ENCODE measurements at regions not wholly inside any gene's neighbourhood (a gene's known extent, or its start where the extent isn't known, plus 50 kb on each side); places are given as distances from the start of the nearest gene placed in this dataset.
"Not testable (repeated sequence)": the region's sequence is repeated elsewhere in the genome, so short reads cannot be mapped to it uniquely, and the experiment has no call there.

GRCh38 chr7:57060506-57060905 is 71.7 kb downstream of the ZNF479 start:
- not testable (repeated sequence) for H3K4me2 ChIP-seq, H3K9ac ChIP-seq, H3K36me3 ChIP-seq, H3K4me3 ChIP-seq, H4K20me1 ChIP-seq, H3K4me1 ChIP-seq, H3K27ac ChIP-seq, H3K27me3 ChIP-seq
- H3K9me3 ChIP-seq, result peaks cover 14% of the 10 kb centered on the region; the same call in 1 of the 2 replicates

DNA sequence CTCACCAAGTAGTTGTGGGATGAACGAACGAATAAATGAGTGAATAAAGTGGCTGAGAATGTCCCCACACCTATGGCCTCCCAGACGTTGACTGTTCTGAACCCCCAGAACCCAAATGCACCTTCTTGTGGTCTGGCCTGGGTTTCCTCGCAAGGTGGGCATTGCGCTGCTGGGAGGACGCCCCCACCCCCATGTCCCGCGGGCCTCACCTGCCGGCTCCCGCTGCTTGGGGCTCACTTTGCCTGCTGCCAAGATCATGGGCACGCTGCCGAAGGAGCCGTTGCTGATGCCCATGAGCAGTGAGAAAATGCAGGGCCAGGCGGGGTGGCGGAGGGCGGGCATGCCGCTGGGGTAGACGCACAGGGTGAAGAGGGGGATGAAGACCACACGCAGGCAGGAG is 115.9 kb downstream of the ZNF479 start:
- H3K36me3 ChIP-seq, H4K20me1 ChIP-seq, H3K4me1 ChIP-seq, H3K4me3 ChIP-seq, H3K4me2 ChIP-seq, H3K9me3 ChIP-seq, H3K27ac ChIP-seq, H3K9ac ChIP-seq, H3K27me3 ChIP-seq: not testable (repeated sequence)

GRCh38 chr7:57013707-57014106 is 118.5 kb downstream of the ZNF479 start:
- H3K4me1 ChIP-seq, result not testable (repeated sequence)

DNA sequence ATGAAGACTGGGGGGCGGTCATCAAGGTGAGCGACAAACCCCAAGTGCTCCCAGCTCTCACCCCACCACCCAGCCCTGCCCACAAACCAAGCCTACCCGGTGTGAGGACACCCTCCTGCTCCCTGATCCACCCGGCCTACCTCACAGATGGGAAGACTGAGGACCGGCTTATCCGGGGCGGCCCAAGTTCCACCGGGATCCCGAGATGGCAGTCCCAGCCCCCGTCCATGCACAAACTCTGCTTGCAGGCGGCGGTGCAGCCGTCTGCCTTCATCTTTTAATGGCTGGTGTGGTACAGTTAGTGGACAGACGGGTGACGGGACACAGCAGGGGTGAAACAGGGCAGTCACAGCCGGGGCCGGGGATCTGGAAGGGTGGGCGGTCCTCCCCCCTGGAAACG is 119.3 kb downstream of the ZNF479 start:
- not testable (repeated sequence) for H4K20me1 ChIP-seq, H3K36me3 ChIP-seq, H3K4me3 ChIP-seq, H3K9ac ChIP-seq, H3K4me2 ChIP-seq, H3K4me1 ChIP-seq, H3K9me3 ChIP-seq, H3K27me3 ChIP-seq, H3K27ac ChIP-seq

More at GRCh38 chr7:57013707-57014106, 118.5 kb downstream of the ZNF479 start:
- not testable (repeated sequence) for H3K9ac ChIP-seq, H3K27ac ChIP-seq, H3K4me3 ChIP-seq, H3K9me3 ChIP-seq, H3K36me3 ChIP-seq, H3K4me2 ChIP-seq, H4K20me1 ChIP-seq, H3K27me3 ChIP-seq

GRCh38 chr7:57009230-57009629 is 123.0 kb downstream of the ZNF479 start:
- H4K20me1 ChIP-seq, H3K36me3 ChIP-seq, H3K4me1 ChIP-seq, H3K9ac ChIP-seq, H3K27ac ChIP-seq, H3K27me3 ChIP-seq, H3K4me3 ChIP-seq, H3K9me3 ChIP-seq, H3K4me2 ChIP-seq: not testable (repeated sequence)

- not testable (repeated sequence) for H3K9ac ChIP-seq, H4K20me1 ChIP-seq, H3K4me1 ChIP-seq, H3K36me3 ChIP-seq, H3K4me3 ChIP-seq, H3K27ac ChIP-seq, H3K4me2 ChIP-seq, H3K9me3 ChIP-seq, H3K27me3 ChIP-seq
Measured at GRCh38 chr7:57005974-57006373, 126.3 kb downstream of the ZNF479 start.

- not testable (repeated sequence) for H3K4me3 ChIP-seq, H3K27ac ChIP-seq, H3K4me2 ChIP-seq, H3K27me3 ChIP-seq, H4K20me1 ChIP-seq, H3K36me3 ChIP-seq, H3K9ac ChIP-seq, H3K4me1 ChIP-seq
- H3K9me3 ChIP-seq, result peaks cover 13% of the 10 kb centered on the region; the same call in 1 of the 2 replicates
Measured at GRCh38 chr7:57003821-57004220, 128.4 kb downstream of the ZNF479 start.

GRCh38 chr7:57001926-57002325 is 130.3 kb downstream of the ZNF479 start:
- not testable (repeated sequence) for H4K20me1 ChIP-seq, H3K4me2 ChIP-seq, H3K27me3 ChIP-seq, H3K36me3 ChIP-seq, H3K27ac ChIP-seq, H3K4me1 ChIP-seq, H3K9ac ChIP-seq, H3K4me3 ChIP-seq
- H3K9me3 ChIP-seq, result peaks cover 12% of the 10 kb centered on the region; the same call in 1 of the 2 replicates

DNA sequence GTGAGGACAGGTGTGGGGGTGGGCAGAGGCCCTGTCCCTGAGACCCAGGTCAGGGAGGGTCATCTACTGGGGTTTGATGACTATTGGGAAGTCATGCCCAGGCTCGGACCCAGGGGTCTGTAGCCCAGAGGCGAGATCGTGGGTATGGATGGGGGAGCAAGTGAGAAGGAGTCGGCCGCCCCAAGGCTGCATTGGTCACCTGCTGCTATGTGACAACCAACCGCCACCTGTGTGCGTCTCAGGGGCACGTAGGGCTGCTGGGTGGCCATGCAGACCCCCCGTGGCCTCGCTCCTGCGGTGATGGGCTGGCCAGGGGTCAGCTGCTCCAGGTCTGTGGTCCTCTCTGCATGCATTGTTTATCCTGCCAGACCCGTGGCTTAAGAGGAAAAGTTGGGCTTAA is 138.5 kb downstream of the ZNF479 start:
- not testable (repeated sequence) for H3K36me3 ChIP-seq, H3K4me2 ChIP-seq, H3K4me1 ChIP-seq, H3K9ac ChIP-seq, H4K20me1 ChIP-seq, H3K4me3 ChIP-seq, H3K27me3 ChIP-seq, H3K27ac ChIP-seq
- peaks cover 12% of the 10 kb centered on the region; the same call in 1 of the 2 replicates for H3K9me3 ChIP-seq

DNA sequence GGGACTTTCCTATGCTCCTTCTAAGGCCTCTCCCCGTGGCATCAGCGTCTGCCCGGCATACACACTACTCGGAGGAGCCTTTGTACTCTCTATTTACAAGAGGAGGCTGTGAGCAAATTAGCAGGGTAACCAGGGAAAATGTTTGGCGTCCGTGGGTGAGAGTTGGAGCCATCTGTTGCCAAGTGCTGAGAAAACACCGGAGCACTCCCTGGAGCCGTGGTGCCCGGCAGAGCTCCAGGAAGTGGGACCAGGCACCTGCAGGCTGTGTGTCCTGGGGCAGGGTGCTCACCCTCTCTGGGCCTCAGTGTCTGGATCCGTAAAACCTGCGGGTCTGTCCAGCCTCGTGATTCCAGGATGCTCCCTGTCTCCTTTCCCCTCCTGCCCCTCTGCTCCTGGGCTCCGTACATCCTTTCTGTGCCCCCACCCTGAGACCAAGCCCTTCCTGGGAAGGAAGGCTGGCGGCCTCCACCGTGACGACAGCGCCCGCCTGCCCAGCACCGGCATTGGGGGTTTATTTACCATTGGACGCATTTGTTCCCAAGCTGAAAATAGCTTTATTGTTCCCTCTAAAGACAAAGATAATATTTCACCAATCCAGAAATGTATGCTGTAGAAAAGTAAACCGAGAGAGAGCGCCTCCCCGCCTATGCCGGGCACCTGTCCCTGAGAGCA is 174.4 kb downstream of the ZNF479 start:
- not testable (repeated sequence) for H3K4me1 ChIP-seq, H3K9me3 ChIP-seq, H3K9ac ChIP-seq, H3K36me3 ChIP-seq, H3K27ac ChIP-seq, H3K4me2 ChIP-seq, H3K4me3 ChIP-seq, H3K27me3 ChIP-seq, H4K20me1 ChIP-seq

GRCh38 chr7:56957086-56957485 is 175.2 kb downstream of the ZNF479 start:
- not testable (repeated sequence) for H3K27me3 ChIP-seq, H3K9me3 ChIP-seq, H3K27ac ChIP-seq, H4K20me1 ChIP-seq, H3K36me3 ChIP-seq, H3K4me1 ChIP-seq, H3K4me2 ChIP-seq, H3K4me3 ChIP-seq, H3K9ac ChIP-seq

- H3K9me3 ChIP-seq, H3K27ac ChIP-seq, H3K36me3 ChIP-seq, H3K9ac ChIP-seq, H4K20me1 ChIP-seq, H3K4me1 ChIP-seq, H3K4me3 ChIP-seq, H3K4me2 ChIP-seq, H3K27me3 ChIP-seq: not testable (repeated sequence)
Measured at GRCh38 chr7:56948390-56949379, 183.6 kb downstream of the ZNF479 start.

- H3K4me3 ChIP-seq, H4K20me1 ChIP-seq, H3K9ac ChIP-seq, H3K4me2 ChIP-seq, H3K36me3 ChIP-seq, H3K27me3 ChIP-seq, H3K9me3 ChIP-seq, H3K4me1 ChIP-seq, H3K27ac ChIP-seq: not testable (repeated sequence)
Measured at GRCh38 chr7:56940050-56940449, 192.2 kb downstream of the ZNF479 start.

- not testable (repeated sequence) for H3K4me3 ChIP-seq
Measured at GRCh38 chr7:56923892-56924291, 208.3 kb downstream of the ZNF479 start.

GRCh38 chr7:56910973-56911372 is 221.3 kb downstream of the ZNF479 start:
- Histone ChIP-seq H3K4me1 (peaks cover 18% of the 10 kb centered on the region), H3K4me2 (peak overlapping the region; percentile 55; the same call in 1 of the 2 replicates), H3K27ac (peak overlapping the region; percentile 75)
- not testable (repeated sequence) for H3K36me3 ChIP-seq, H3K9me3 ChIP-seq, H3K9ac ChIP-seq, H3K4me3 ChIP-seq, H4K20me1 ChIP-seq, H3K27me3 ChIP-seq

More at GRCh38 chr7:56923892-56924291, 208.3 kb downstream of the ZNF479 start:
- H3K4me2 ChIP-seq, H3K27ac ChIP-seq, H3K27me3 ChIP-seq, H3K9me3 ChIP-seq, H3K9ac ChIP-seq, H3K36me3 ChIP-seq, H3K4me1 ChIP-seq, H4K20me1 ChIP-seq: not testable (repeated sequence)
